GM12878 (cell line): ENCODE measurements at regions not wholly inside any gene's neighbourhood (a gene's known extent, or its start where the extent isn't known, plus 50 kb on each side); places are given as distances from the start of the nearest gene placed in this dataset.

Source experiments
- BHLHE40 ChIP-seq, 2 experiments: fragments of 450-650 bp in 1 of 2; IDR thresholded peaks; 2 replicates each; pipeline ENCODE4 v1.6.1; 2011 to 2017; ENCODE audit warnings: low read depth in 2 of 2, borderline replicate concordance in 1 of 2, improper control_type of control experiment in 1 of 2, low read length in 1 of 2, mild to moderate bottlenecking in 1 of 2
- CREB1 ChIP-seq: IDR thresholded peaks from 2 replicates; pipeline ENCODE4 v1.6.1; 2012; ENCODE audit warnings: low read depth, mild to moderate bottlenecking, inconsistent platforms
- CREM ChIP-seq: IDR thresholded peaks from 2 replicates; pipeline ENCODE4 v1.6.1; 2014; ENCODE audit warnings: antibody characterized with exemption, low read depth
- KDM1A ChIP-seq: fragments of 200-600 bp; sonication (generic); IDR thresholded peaks from 2 replicates; pipeline ENCODE4 v1.6.1; 2016; ENCODE audit warnings: borderline replicate concordance
- NR2C1 ChIP-seq: fragments of 450-650 bp; IDR thresholded peaks from 2 replicates; pipeline ENCODE4 v1.6.1; 2017; ENCODE audit warnings: antibody characterized with exemption, mild to moderate bottlenecking, moderate library complexity
- NR2C2 ChIP-seq: IDR thresholded peaks from 2 replicates; pipeline ENCODE4 v1.6.1; 2011; ENCODE audit warnings: borderline replicate concordance, low read depth; ENCODE audit not compliant: control insufficient read depth, insufficient read length
- PAX8 ChIP-seq: fragments of 450-650 bp; IDR thresholded peaks from 2 replicates; pipeline ENCODE4 v1.6.1; 2017; ENCODE audit warnings: mild to moderate bottlenecking, moderate library complexity
- SKIL ChIP-seq: fragments of 450-650 bp; IDR thresholded peaks from 2 replicates; pipeline ENCODE4 v1.6.1; 2017; ENCODE audit warnings: mild to moderate bottlenecking, low read depth, inconsistent platforms; ENCODE audit not compliant: poor library complexity, severe bottlenecking
- USF2 ChIP-seq: IDR thresholded peaks from 2 replicates; pipeline ENCODE4 v1.6.1; 2011; ENCODE audit warnings: low read depth, low read length, improper control_type of control experiment, borderline replicate concordance

- TF ChIP-seq SKIL (no peak), KDM1A (no peak), NR2C2 (no peak), NR2C1 (no peak), PAX8 (no peak), USF2 (no peak; the same call in 1 of the 2 replicates), BHLHE40 (IDR thresholded peaks at IDR 0.05; ENCODE audit: borderline replicate concordance in 1 of 2, low read depth in 2 of 2, low read length in 1 of 2) (no peak; a peak in 1 of 4 replicates), CREM (peak; percentile 43; the same call in 1 of the 2 replicates), CREB1 (peak; percentile 90)
Observed at GRCh38 chr18:3384664-3385563, 65.1 kb upstream of the TGIF1 start (continued).
